Stimulated activated CD4-positive, alpha-beta T cell treated with anti-CD3 and anti-CD28 coated beads, Interleukin-2, amount 100 ng/mL, for 48 hours (primary cell): ENCODE measurements at regions not wholly inside any gene's neighbourhood (a gene's known extent, or its start where the extent isn't known, plus 50 kb on each side); places are given as distances from the start of the nearest gene placed in this dataset.

Experiments
- DNase-seq, 2 donors: peaks; one replicate each; pipeline ENCODE4 v3.0.0-alpha.2; 2020

GRCh38 chr18:38464024-38464423, 898.4 kb upstream of the CELF4 start:
- no peak for DNase-seq

- no peak for DNase-seq
These were observed 895.1 kb upstream of the CELF4 start for GRCh38 chr18:38460657-38461056.

- no peak for DNase-seq
These were observed 893.8 kb upstream of the CELF4 start for GRCh38 chr18:38459131-38459994.

GRCh38 chr18:38458698-38459097, 893.1 kb upstream of the CELF4 start:
- no peak for DNase-seq

GRCh38 chr18:38456253-38456652, 890.7 kb upstream of the CELF4 start:
- no peak for DNase-seq

- no peak for DNase-seq
These were observed 889.3 kb upstream of the CELF4 start for GRCh38 chr18:38454764-38455469.

GRCh38 chr18:38453880-38454279, 888.3 kb upstream of the CELF4 start:
- DNase-seq = no peak

- DNase-seq = no peak
These were observed 885.3 kb upstream of the CELF4 start for GRCh38 chr18:38450876-38451275.

- no peak for DNase-seq
These were observed 880.2 kb upstream of the CELF4 start for GRCh38 chr18:38445804-38446145.

GRCh38 chr18:38444971-38445803, 879.6 kb upstream of the CELF4 start:
- DNase-seq = no peak

- DNase-seq = no peak
These were observed 862.1 kb upstream of the CELF4 start for GRCh38 chr18:38427736-38428135.

GRCh38 chr18:38427234-38427633, 861.6 kb upstream of the CELF4 start:
- no peak for DNase-seq

- no peak for DNase-seq
These were observed 856.4 kb upstream of the CELF4 start for GRCh38 chr18:38421872-38422615.

- DNase-seq = no peak
These were observed 855.4 kb upstream of the CELF4 start for GRCh38 chr18:38421021-38421420.

- DNase-seq = no peak
These were observed 855.0 kb upstream of the CELF4 start for GRCh38 chr18:38420611-38421010.

- no peak for DNase-seq
These were observed 850.2 kb upstream of the CELF4 start for GRCh38 chr18:38415811-38416210.

GRCh38 chr18:38413193-38413592, 847.6 kb upstream of the CELF4 start:
- DNase-seq = no peak

- no peak for DNase-seq
These were observed 841.0 kb upstream of the CELF4 start for GRCh38 chr18:38406607-38407006.

GRCh38 chr18:38402509-38402908, 836.9 kb upstream of the CELF4 start:
- DNase-seq = no peak

GRCh38 chr18:38397094-38397493, 831.5 kb upstream of the CELF4 start:
- no peak for DNase-seq

GRCh38 chr18:38386146-38386545, 820.5 kb upstream of the CELF4 start:
- DNase-seq = no peak

- no peak for DNase-seq
These were observed 804.4 kb upstream of the CELF4 start for GRCh38 chr18:38369772-38370690.
